ENCODE measurements at regions not wholly inside any gene's neighbourhood (a gene's known extent, or its start where the extent isn't known, plus 50 kb on each side); places are given as distances from the start of the nearest gene placed in this dataset.

- Histone ChIP-seq H3K79me2 (replicated peaks; ENCODE audit: insufficient read depth) (no peaks in the 10 kb centered on the region), H3K27ac (ENCODE audit: low read depth) (no peak overlapping the region), H3K4me1 (ENCODE audit: insufficient read depth) (0 out of 2 replicates have a peak, but pooled peaks cover 4% of the 10 kb centered on the region), H3F3A (replicated peaks; ENCODE audit: low read depth) (no peaks in the 10 kb centered on the region), H3K4me2 (no peak overlapping the region), H3K9me2 (ENCODE audit: insufficient read depth) (0 out of 2 replicates have a peak, but pooled peaks cover under 1% of the 10 kb centered on the region), H3K27me3 (ENCODE audit: insufficient read depth) (0 out of 2 replicates have a peak, but pooled peaks cover 6% of the 10 kb centered on the region), H3K4me3 (no peak overlapping the region), H4K20me1 (replicated peaks; ENCODE audit: insufficient read depth) (no peaks in the 10 kb centered on the region), H3K36me3 (ENCODE audit: insufficient read depth) (no peaks in the 10 kb centered on the region), H2AFZ (no peak overlapping the region)
- Mint-ChIP-seq H3K4me1 (peaks cover 8% of the 10 kb centered on the region; the same call in 2 of the 3 replicates), H3K9me3 (peaks cover 12% of the 10 kb centered on the region; the same call in 1 of the 3 replicates), H3K36me3 (ENCODE audit: low read depth) (no peaks in the 10 kb centered on the region), H3K27me3 (ENCODE audit: insufficient read depth, low read depth, poor library complexity) (peaks cover 2% of the 10 kb centered on the region), H3K27ac (no peak overlapping the region), H3K4me3 (no peak overlapping the region)
- DNase-seq (ENCODE audit: low spot score) (no peak), ATAC-seq (no peak)
- TF ChIP-seq CTCF (conservative IDR thresholded peaks at IDR 0.05; ENCODE audit: low read depth in 2 of 2): no peak
- no peak for TF ChIP-seq EZH2 (IDR thresholded peaks at IDR 0.05; ENCODE audit: low read depth, unreplicated experiment)
- TF ChIP-seq ETS1 (IDR thresholded peaks at IDR 0.05): no peak
- TF ChIP-seq ZNF462 (CRISPR knock-in tag; IDR thresholded peaks at IDR 0.05): no peak
- TF ChIP-seq STAT1 (IDR thresholded peaks at IDR 0.05; ENCODE audit: unreplicated experiment): no peak
- no peak for TF ChIP-seq POLR2AphosphoS5 (IDR thresholded peaks at IDR 0.05; ENCODE audit: low read depth)
- TF ChIP-seq ZNF114 (CRISPR knock-in tag; IDR thresholded peaks at IDR 0.05): no peak
- TF ChIP-seq NANOG (IDR thresholded peaks at IDR 0.05; ENCODE audit: borderline replicate concordance): no peak
- no peak for TF ChIP-seq EZH2phosphoT487 (IDR thresholded peaks at IDR 0.05; ENCODE audit: unreplicated experiment)
- TF ChIP-seq ZNF331 (CRISPR knock-in tag; IDR thresholded peaks at IDR 0.05; ENCODE audit: low read depth): no peak
- TF ChIP-seq JUNB (IDR thresholded peaks at IDR 0.05; ENCODE audit: unreplicated experiment): no peak
- no peak for TF ChIP-seq REST (IDR thresholded peaks at IDR 0.05; ENCODE audit: unreplicated experiment)
- TF ChIP-seq CREB1 (CRISPR knock-in tag; IDR thresholded peaks at IDR 0.05; ENCODE audit: low read depth): no peak
These were observed 87.3 kb upstream of the EGFR start for GRCh38 chr7:54931532-54931931.

All from GM23338 (cell line).